Mucosa of gallbladder (tissue), 1 donor: ENCODE measurements at regions not wholly inside any gene's neighbourhood (a gene's known extent, or its start where the extent isn't known, plus 50 kb on each side); places are given as distances from the start of the nearest gene placed in this dataset.

ENCODE experiments used
- DNase-seq: peaks from one replicate; pipeline ENCODE4 v3.0.0-alpha.2; 2020; ENCODE audit warnings: low spot score
- donor health status: DM: no; HTN: no; CAD: no.

DNA sequence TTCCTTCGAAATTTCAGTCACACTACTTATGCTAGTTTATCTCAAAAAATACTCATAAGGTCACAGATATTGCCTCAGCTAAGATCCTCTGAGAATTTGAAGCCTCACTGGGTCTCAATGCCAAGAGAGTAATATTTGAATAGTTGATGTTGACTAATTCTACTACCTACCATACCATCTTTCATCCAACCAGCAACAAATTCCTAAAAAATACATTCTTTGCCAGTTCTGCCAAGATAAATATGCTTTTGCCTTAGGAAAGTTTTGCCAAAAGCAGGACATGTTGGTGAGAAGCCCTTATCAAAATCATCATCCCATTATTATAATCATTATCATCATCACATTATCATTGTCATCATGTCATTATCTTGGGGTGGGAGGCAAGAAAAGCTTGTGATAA is 544.6 kb upstream of the ZEB2 start:
- DNase-seq, result no peak

- DNase-seq, result no peak
These were observed 541.0 kb upstream of the ZEB2 start for GRCh38 chr2:145060876-145061275.

DNA sequence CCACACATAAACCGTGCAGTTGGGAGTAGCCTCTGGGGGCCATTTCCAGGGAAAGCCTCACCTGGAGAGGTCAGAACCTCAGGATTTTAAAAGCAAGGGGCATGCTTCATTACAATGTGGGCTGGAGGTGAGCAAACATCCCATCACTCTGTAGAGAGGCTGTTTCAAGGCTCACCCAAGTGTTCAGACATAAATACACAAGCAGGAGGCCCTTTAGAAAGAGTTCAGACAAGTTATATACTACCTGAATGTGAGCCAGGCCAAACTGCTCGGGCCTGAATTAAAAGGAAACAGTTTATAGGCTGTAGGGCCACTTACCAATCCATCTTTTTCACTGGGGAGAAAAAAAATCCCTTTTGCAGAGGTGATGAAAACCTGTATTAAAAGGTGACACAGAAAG is 540.0 kb upstream of the ZEB2 start:
- DNase-seq, result no peak

DNA sequence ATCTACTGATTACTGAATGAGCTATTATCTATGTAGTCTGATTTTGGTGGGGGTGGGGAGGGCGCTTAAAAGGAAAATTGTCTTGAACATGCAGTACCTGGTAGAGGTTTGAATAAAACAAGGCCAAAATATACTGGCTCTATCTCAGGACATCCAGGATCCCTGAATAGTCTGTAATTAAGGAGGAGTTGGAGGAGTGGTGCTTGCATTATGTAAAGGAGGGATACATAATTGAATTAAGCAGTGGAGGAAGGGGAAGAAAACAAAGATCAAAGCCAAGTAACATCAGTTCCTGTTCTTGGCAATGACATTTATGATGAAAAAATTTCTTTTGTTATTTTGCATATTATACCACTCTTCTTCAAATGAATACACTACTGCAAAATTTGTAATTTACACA is 539.4 kb upstream of the ZEB2 start:
- no peak for DNase-seq

GRCh38 chr2:145058457-145058856 is 538.5 kb upstream of the ZEB2 start:
- DNase-seq, result no peak

- no peak for DNase-seq
These were observed 535.7 kb upstream of the ZEB2 start for GRCh38 chr2:145055651-145056050.

- DNase-seq, result no peak
These were observed 530.2 kb upstream of the ZEB2 start for GRCh38 chr2:145050134-145050533.

DNA sequence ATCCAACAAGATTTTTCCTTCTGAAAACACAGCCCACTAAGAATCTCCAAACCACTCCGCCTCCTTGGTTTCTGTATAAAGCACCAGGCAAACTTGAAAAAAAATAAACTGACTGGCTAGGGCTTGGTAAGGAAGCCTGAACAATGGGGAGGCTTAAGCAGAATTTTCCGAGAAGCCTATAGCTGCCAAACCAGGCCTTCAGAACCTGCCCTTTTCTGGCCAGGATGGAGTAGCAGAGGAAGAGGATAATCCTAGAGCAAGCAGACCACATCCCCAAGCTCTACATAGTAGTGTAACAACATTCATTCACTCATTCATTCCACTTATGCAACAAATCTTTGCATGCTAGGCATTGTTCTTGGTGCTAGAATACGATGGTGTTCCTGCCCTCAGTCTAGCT is 529.6 kb upstream of the ZEB2 start:
- no peak for DNase-seq

DNA sequence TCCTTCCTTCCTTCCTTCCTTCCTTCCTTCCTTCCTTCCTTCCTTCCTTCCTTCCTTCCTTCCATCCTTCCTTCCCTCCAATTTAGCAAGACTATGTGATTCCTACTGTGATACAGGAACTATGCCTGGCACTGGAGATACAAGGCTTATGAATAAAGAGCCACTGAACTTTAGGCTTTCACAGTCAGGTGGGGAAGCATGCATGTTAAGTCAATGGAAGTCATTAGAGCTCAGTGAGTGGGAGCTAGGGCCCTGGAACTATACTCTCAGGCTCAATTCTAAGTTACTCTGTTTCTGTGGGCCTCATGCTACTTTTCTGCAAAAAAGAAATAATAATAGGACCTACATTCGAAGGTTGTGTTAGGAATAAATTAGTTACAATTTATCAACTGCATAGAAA is 527.6 kb upstream of the ZEB2 start:
- DNase-seq, result no peak

- DNase-seq, result no peak
These were observed 524.6 kb upstream of the ZEB2 start for GRCh38 chr2:145044491-145044890.

DNA sequence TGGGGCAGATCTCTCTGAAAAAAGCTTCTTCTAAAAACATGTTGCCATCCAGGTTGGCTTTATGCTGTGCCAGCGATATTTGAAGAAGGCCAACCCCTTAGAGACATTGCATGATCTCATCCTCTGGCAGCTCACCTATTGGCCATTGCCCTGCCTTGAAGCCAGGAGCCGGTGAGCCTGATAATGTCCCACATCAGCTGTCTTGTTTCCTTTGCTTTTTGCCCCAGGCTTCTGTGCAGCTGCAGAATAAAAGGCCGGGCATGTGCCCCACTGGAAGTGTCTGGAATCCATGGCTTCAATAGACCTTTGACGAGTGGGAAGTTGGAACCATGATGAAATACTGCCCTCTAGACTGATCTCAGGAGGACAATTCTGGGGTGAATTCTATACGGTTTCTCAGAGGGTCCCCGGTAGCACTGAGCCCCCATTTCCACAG is 523.5 kb upstream of the ZEB2 start:
- DNase-seq, result no peak

DNA sequence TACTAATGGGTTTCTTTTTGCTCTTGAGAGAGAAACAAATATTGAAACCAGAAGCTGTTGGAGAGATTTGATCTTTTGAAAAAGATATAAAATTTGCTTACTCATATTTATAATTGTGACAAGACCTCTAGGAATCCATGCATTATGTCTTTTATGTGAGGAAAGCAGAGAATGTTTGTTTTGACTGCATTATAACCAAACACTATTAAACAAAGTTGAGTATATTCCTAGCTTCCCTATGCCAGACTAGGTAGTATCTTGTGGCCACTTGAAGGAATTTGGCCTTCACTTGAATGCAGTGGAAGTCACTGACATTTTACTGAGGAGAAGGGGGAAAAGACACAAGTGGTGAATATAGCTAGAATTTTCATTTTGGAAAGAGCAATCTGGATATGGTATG is 521.8 kb upstream of the ZEB2 start:
- no peak for DNase-seq

- DNase-seq, result no peak
These were observed 520.5 kb upstream of the ZEB2 start for GRCh38 chr2:145040433-145040832.

GRCh38 chr2:145038041-145038525 is 518.2 kb upstream of the ZEB2 start:
- no peak for DNase-seq

DNA sequence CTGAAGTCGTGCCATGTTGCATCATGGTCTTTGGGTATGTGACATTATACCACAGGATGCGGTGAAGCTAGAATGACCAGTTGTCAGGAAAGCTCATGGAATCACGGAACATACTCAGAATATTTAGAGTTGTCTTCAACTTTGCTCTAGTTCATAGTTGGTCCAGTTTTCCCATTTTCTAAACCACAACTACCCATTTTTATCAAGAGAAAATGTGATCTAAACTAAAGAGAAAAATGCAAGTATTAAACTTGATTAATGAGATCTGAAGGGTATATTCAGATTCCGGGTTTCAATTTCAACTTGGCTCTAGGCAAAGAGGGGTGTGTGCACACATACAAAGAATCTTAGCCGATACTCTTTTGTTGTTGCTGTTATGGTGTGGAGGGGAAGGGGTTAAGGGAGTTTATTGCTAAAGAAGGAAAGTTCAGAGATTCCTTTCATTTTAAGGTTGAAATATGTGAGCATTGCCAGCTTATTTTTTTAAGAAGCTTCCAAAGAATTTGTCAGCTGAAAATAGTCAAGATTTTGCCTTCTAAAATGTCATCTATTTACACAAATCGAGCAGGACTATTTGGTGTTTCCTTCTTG is 516.6 kb upstream of the ZEB2 start:
- no peak for DNase-seq

DNA sequence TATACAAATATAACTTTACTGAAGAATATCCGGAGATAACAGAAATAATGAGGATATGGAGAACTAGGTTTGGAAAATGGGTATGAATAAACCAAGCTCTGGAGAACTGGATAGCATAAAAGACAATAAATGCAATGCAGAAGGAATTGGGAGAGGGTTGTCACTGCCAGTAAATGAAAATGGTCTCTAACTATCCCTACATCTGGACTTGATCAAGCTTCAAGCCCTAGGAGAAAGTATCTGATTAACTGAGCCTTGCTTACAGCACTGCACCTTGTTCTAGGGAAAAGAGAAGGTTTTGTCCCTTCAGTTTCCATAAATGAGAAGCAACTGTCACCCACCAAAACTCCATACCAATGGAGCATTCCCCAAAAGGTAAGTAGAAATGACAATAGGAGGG is 514.6 kb upstream of the ZEB2 start:
- no peak for DNase-seq

DNA sequence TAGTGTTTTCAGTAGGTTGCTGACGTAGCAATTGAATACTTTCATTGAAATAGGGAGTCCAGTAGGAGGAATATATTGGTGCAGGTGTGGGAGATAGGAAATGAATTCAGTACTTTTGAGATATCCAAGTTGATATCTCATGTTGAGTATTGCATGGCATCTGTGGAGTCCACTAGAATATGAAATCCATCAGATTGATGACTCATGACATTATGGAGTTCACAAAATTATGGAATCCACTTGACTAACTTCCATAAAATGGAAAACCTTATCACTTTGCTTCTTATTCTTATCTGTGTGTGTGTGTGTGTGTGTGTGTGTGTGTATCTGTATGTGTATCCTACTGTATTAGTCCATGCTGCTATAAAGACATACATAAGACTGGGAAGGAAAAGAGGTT is 513.5 kb upstream of the ZEB2 start:
- DNase-seq, result no peak

DNA sequence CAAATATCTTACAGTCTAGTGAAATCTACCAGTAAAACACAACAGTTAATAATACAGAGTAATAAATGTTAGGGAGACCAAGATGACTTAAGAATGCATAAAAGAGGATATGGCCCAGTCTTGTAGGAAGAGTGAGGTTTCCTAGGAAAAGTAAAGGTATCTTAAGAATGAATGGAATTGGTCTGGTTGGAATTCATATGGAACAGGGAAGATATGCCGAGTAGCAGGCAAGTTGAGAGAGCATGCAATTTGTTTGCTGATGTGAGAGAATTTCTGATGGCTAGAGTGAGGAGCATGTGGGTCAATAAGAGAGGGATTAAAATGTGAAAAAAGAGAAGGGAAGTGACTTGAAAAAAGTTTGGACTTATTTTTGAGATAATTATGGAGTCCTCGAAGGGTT is 512.9 kb upstream of the ZEB2 start:
- no peak for DNase-seq

DNA sequence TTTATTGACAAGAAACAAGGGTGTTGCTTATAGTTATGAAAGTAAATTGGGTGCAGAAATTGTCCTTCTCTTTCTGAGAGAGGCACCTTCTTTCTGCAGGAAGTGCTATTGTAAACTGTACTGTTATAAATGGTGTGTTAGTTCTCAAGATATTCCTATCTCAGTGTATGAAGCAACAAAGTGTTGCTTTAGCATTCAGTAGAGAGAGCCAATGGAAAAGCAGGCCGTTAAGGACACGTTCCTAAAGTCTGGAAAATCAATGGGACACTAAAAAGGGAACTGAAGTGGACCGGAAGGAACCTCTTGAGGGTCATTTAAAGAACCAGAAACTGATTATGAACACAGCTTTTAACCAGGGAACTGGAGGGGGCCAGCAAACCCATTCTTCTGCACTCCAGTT is 510.0 kb upstream of the ZEB2 start:
- no peak for DNase-seq

DNA sequence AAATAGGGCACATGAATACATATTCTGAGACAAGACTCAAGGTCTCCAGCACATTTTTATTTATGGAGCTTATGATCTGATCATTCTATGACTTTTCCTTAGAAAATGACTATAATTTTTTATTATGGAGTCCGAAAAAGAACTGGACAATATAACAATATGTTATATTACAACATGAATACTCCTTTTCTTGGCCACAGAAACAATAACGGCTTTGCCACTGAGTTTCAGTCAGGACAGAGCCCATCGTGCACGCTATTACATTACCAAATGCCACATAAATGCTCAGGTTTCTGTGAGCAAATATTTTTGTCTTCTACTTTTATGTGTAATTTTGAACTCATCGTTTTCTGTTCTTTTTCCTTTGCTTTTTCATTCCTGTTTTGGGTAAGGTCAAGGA is 509.2 kb upstream of the ZEB2 start:
- no peak for DNase-seq

GRCh38 chr2:145028101-145028920 is 508.4 kb upstream of the ZEB2 start:
- DNase-seq, result no peak

DNA sequence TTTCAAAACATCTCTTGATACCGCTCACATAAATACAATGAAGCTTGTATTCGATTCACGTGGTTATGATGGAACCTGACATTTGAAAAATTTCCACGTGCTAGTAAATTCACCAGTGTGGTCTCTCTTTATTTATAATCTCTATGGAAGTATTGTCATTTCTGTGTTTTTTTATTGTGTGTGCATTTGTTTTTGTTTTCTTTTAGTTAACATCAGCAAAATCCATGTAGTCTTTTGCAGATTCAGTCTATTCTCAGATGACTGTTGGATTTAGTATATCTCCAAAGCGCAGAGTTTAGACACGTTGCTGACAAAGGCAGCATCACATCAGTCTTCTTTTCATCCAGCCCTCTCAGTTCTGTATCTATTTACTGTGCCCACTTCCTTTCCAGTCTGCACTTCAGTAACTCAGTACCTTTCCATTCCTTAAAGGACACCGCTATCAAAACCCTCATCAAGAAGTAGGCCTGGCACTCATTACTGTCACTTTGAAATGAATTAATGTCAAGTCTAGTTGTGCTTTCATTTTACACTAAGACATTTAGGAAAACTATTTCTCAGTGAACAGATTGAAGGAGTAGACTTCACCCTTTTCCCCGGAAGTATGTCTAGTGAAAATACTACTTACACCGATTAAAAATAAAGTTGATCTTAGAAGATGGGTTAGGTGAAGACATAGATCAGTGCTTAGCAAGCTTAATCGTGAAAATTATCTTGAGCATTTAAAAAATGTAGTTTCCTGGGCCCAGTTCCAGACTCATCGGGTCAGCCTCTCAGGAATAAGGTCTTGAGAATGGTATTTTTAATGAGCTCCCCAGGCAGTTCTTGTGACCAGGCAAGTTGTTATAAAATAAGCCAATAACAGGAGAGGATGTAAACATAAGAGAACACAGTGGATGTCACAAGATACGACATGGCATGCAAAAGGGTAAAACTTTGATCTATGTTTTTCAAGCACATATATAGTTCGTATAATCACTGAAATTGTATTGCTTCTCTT is 506.8 kb upstream of the ZEB2 start:
- DNase-seq, result no peak
